ENCODE measurements at regions not wholly inside any gene's neighbourhood (a gene's known extent, or its start where the extent isn't known, plus 50 kb on each side); places are given as distances from the start of the nearest gene placed in this dataset.
"Not testable (repeated sequence)": the region's sequence is repeated elsewhere in the genome, so short reads cannot be mapped to it uniquely, and the experiment has no call there.

DNA sequence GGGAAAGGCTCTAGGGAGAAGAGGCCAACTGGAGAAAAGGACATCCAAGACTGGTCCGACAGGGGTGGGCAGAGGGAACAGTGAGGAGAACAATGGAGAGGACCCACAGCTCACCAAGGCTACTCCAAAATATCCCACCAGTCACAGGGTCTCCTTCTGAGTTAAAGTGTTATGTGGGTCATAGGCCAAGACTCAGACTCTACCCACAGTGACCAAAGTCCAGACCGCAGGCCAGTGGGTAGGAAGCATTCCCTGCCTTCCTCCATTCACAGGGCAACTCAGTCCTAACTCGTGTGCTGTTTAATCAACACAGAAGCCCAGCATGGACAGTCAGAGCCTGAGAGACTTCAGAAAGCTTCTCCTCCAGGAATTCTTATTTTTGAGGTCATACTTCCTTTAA is 260.6 kb downstream of the SMAD2 start:
- no peak for DNase-seq

GRCh38 chr18:47658498-47658897 is 272.0 kb downstream of the SMAD2 start:
- DNase-seq: no peak

DNA sequence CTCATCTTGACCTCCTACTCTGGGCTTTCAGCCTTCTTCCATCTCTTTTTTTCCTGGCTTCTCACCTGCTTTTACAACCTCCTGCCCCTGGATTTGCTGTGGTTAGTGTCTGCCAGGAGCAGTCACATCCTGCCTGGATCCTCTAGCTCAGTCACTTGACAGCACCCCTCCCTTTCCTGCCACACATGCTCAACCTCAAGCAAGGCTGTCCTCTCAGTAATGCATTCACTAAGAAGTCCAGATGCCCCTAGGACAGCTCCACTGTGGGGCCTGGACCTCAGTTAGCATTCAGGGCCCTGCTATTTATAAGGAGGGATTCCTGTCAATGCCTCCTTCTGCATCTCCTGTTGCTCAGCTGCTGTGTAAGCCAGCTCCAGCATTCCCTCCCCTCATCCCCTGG is 275.5 kb downstream of the SMAD2 start:
- no peak for DNase-seq

GRCh38 chr18:47644896-47645295 is 285.6 kb downstream of the SMAD2 start:
- DNase-seq: no peak

DNA sequence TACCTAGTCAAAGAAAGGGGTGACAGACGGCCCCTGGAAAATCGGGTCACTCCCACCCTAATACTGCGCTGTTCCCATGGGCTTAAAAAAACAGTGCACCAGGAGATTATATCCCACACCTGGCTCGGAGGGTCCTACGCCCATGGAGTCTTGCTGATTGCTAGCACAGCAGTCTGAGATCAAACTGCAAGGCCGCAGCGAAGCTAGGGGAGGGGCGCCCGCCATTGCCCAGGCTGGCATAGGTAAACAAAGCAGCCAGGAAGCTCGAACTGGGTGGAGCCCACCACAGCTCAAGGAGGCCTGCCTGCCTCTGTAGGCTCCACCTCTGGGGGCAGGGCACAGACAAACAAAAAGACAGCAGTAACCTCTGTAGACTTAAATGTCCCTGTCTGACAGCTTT is 292.9 kb downstream of the SMAD2 start:
- not testable (repeated sequence) for DNase-seq

DNA sequence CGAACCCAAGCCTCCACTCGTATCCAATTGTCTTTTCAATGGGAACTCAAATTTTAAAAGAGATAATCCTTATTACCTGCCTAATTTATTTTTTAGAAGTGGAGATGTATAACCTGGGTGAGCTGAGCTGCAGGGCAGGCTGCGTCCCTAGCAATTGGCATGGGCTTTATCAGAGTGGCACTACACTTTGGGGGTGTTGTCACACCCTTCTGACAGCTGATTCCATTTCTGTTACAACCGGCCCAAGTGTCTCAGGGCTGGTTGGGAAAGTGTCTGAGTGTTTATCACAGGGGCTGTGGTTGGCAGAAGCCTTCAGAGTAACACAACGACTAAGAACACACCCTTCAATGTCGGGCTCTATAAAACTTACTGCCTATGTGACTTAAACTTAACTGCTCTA is 295.0 kb downstream of the SMAD2 start:
- no peak for DNase-seq

- no peak for DNase-seq
These were observed 297.4 kb downstream of the SMAD2 start for GRCh38 chr18:47632970-47633635.

- DNase-seq: no peak
These were observed 301.6 kb downstream of the SMAD2 start for GRCh38 chr18:47628893-47629292.

DNA sequence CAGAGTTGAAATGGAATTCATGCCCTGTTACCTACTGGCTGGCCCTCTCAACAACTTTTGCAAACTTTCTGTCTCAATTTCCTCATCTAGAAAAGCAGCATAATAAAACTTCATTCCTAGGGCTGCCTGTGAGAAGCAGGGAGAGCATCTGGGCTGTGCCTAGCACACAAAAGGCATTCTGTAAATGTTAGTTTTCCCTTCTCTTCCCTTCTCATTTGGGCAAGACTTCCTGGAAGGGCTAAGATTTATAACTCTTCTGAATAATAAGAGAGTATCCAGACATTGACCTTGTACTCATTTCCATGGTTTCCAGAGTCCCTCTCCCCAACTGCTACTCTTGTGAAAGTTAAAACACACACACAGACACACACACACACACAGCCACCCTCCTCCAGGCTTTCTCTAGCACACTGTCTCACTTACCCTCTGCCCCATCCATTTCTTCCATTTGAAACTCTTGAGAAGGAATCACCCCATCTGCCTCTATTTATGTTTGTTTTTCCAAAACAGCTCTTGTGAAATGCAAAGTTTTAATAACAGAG is 302.1 kb downstream of the SMAD2 start:
- no peak for DNase-seq

DNA sequence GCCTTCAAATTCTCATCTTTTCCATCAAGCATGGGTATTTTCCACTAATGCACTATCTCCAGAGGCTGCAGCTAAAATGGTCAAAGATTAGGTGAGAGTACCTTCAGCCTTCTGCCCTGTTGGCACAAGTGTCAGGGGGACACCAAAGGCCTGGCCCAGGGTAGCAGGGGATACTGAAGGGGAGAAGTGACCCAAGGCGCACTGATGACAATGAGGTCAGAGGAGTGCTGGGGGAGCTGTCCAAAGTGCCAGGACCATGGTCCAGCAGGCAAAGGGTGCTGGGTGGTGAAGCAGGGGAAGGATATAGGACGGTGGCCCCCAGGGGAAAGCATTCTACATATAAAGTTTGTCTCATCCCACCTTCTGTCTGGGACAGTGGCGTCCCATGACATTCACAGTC is 303.4 kb downstream of the SMAD2 start:
- DNase-seq: no peak

DNA sequence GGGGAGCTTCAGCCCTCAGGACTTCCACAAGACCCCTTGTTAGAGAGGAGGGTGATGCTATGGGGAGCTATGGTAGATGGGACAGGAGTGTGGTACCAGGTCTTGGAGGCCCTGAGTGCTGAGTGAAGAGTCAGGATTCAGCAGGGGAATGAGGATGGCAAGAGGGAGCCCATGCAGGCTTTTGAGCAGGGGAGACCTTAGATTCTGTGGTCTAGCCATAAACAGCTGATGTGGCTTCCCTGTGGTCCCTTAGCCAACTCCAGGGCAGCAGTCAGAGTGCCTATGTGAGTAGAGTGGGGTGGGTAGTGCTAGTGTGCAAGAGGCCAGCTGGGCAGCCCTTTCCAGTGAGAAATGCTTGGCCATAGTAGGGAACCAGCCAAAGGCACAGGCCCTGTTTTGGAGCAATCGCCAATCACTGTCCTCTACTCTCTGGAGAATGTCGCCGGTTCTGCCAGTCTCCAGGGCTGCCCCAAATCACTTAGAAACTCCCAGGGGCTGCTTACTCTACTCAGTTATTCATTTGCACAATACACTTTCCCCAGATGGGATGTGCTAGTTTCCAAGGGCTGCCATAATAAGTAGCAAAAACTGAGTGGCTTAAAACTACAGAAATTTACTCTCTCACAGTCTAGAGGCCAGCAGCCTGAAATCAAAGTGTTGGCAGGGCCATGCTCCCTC is 310.5 kb downstream of the SMAD2 start:
- DNase-seq: no peak

- no peak for DNase-seq
These were observed 311.7 kb downstream of the SMAD2 start for GRCh38 chr18:47618758-47619157.

- DNase-seq: no peak
These were observed 315.4 kb downstream of the SMAD2 start for GRCh38 chr18:47615043-47615442.

DNA sequence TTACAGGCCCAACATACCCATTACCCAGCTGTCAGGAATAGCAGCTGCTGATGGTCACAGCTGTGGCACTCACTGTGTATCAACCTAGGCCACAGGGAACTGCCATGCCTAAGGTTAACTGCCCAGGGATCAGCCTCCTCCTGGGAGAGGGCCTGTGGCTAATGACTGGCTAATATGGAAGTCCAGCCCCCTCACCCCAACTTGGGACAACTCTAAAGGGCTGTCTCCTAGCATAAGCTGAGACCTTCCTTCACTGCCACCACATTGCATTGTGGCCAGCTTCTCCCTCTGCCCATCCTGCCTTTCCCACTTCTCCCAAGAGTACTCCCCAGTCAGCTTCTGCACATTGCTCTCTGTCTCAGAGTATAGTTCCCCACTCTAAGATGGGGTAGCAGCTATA is 316.5 kb downstream of the SMAD2 start:
- no peak for DNase-seq

GRCh38 chr18:47611649-47612048 is 318.8 kb downstream of the SMAD2 start:
- DNase-seq: no peak

DNA sequence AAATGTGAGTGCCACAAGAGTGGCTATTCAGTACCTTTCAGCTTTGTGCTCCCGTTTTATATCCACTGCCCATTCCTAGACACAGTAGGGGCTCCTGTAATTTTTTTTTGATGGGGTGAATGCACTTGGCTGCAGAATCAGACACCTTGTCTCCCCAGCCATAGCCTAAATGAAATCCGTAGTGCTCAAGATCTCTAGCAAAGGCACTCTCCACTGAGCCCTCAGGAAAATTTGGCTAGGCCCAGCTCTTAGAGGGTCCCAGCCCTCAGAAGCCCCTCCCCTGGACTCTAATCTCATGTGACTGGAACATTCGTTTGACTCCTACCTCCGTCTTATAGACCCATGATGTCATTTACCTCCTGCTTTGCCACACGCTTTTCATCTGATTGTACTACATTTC is 323.9 kb downstream of the SMAD2 start:
- no peak for DNase-seq

DNA sequence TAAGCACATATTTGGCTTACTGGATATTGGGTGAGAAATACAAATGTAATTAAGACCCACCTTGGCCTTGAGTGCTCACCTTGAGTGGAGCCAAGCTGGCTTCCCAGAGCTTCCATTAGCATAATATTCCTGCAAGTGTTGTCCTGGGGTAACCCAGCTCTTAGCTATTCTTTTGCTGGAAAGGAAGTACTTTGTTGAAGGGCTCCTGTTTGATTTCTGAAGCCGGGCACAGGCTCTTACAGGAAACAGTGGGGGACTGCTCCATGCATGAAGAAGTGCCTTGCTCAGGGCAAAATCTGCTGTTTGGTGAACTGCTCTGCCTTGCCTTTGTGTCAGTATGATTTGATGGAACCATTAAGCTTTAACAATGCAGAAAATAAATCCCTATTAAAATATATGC is 325.4 kb downstream of the SMAD2 start:
- no peak for DNase-seq

GRCh38 chr18:47604021-47604420 is 326.4 kb downstream of the SMAD2 start:
- no peak for DNase-seq

GRCh38 chr18:47603158-47603557 is 327.3 kb downstream of the SMAD2 start:
- DNase-seq: no peak

GRCh38 chr18:47602273-47602897 is 328.1 kb downstream of the SMAD2 start:
- no peak for DNase-seq

DNA sequence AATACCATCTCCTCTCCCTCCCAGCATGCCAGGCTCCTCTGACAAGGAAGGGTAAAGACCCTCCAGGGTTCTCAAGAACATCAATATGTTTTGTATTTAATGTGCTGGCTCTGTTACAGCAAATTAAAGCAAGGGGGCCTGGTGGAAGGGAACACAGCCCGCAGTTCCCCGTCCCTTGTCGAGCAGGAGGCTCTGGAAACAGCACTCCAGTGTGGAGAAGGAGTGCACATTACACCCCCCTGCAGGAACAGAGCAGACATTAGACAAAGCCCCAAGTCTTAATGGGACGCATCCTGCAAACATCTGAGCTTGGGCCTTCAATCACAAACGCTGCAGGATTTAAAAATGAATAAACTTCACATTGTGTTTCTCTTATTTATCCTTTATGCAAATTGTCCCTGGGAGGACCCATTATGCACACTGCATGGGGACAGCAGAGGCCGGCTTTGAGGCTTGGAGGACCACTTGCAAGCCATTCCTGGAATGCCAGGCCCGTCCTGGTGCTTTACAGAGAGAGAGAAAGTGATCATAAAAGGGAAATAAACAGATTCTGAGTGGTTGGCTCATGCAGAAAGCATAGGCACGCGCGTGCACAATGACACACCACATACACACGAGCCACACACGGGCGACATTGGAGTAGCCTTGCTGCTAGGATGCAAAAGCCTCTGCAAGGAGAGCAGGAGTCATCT is 328.7 kb downstream of the SMAD2 start:
- no peak for DNase-seq

- DNase-seq: no peak
These were observed 334.5 kb downstream of the SMAD2 start for GRCh38 chr18:47595831-47596501.

- DNase-seq: no peak
These were observed 335.8 kb downstream of the SMAD2 start for GRCh38 chr18:47594621-47595086.

All from effector CD8-positive, alpha-beta T cell (primary cell).